Keratinocyte (primary cell): ENCODE measurements at regions not wholly inside any gene's neighbourhood (a gene's known extent, or its start where the extent isn't known, plus 50 kb on each side); places are given as distances from the start of the nearest gene placed in this dataset.

Source experiments
- DNase-seq: peaks from one replicate; pipeline ENCODE4 v3.0.0-alpha.2; 2011; ENCODE audit warnings: low read depth, missing footprints, low spot score
- FAIRE-seq: peaks from 2 replicates; lab custom pipeline; 2011; peaks lifted over from hg19 to GRCh38; lab: Jason Lieb, UNC
- H2AFZ ChIP-seq: 2 replicates; pipeline ENCODE4 v1.6.0; 2012; ENCODE audit warnings: low read length, control low read depth, inconsistent platforms; ENCODE audit not compliant: control insufficient read depth
- H3K27ac ChIP-seq: 2 replicates; pipeline ENCODE4 v1.5.1; 2011; ENCODE audit warnings: low read length; ENCODE audit not compliant: control insufficient read depth, insufficient read depth
- H3K27me3 ChIP-seq: 3 replicates; pipeline ENCODE4 v1.6.0; 2011; ENCODE audit warnings: low read length; ENCODE audit not compliant: control insufficient read depth, insufficient read depth; ENCODE audit errors: extremely low read depth
- H3K36me3 ChIP-seq, 2 experiments: 2 replicates in 1 of 2; 3 replicates in 1 of 2; pipeline ENCODE4 v1.5.1; 2011; ENCODE audit warnings: low read length in 2 of 2, mild to moderate bottlenecking in 1 of 2; ENCODE audit not compliant: control insufficient read depth in 2 of 2, insufficient read depth in 2 of 2; ENCODE audit errors: extremely low read depth in 1 of 2
- H3K4me1 ChIP-seq: 3 replicates; pipeline ENCODE4 v1.5.1; 2011; ENCODE audit warnings: low read length; ENCODE audit not compliant: control insufficient read depth, insufficient read depth; ENCODE audit errors: extremely low read depth
- H3K4me2 ChIP-seq: 3 replicates; pipeline ENCODE4 v1.6.0; 2011; ENCODE audit warnings: low read depth, low read length; ENCODE audit not compliant: control insufficient read depth, insufficient read depth; ENCODE audit errors: extremely low read depth
- H3K4me3 ChIP-seq, 3 experiments: fragments of 200-600 bp in 1 of 3; sonication (generic) in 1 of 3; 2 replicates in 2 of 3; 3 replicates in 1 of 3; pipeline ENCODE4 v1.5.1; 2011 to 2016; ENCODE audit warnings: low read length in 3 of 3, mild to moderate bottlenecking in 3 of 3, control low read depth in 2 of 3, inconsistent platforms in 1 of 3, low read depth in 1 of 3, mixed read lengths in 1 of 3, mixed run types in 1 of 3, moderate library complexity in 1 of 3; ENCODE audit not compliant: control insufficient read depth in 2 of 3, insufficient read depth in 2 of 3; ENCODE audit errors: extremely low read depth in 1 of 3
- H3K79me2 ChIP-seq: 2 replicates; pipeline ENCODE4 v1.6.0; 2012; ENCODE audit warnings: low read length; ENCODE audit not compliant: control insufficient read depth, insufficient read depth
- H3K9ac ChIP-seq: 3 replicates; pipeline ENCODE4 v1.6.0; 2011; ENCODE audit warnings: low read length; ENCODE audit not compliant: control insufficient read depth, insufficient read depth; ENCODE audit errors: extremely low read depth
- H3K9me1 ChIP-seq: 3 replicates; pipeline ENCODE4 v1.6.0; 2011; ENCODE audit warnings: low read length; ENCODE audit not compliant: control insufficient read depth, insufficient read depth; ENCODE audit errors: extremely low read depth
- H3K9me3 ChIP-seq: 2 replicates; pipeline ENCODE4 v1.5.1; 2012; ENCODE audit warnings: low read depth, low read length; ENCODE audit not compliant: control insufficient read depth
- H4K20me1 ChIP-seq: 3 replicates; pipeline ENCODE4 v1.6.0; 2011; ENCODE audit warnings: low read length; ENCODE audit not compliant: control insufficient read depth, insufficient read depth; ENCODE audit errors: extremely low read depth
- CTCF ChIP-seq, 3 experiments: IDR thresholded peaks in 1 of 3; conservative IDR thresholded peaks in 1 of 3; optimal IDR thresholded peaks in 1 of 3; 2 replicates in 2 of 3; 3 replicates in 1 of 3; pipeline versions ENCODE3 to v1.5.1; 2011; ENCODE audit warnings: low read length in 3 of 3, mild to moderate bottlenecking in 3 of 3, moderate library complexity in 2 of 3, control low read depth in 1 of 3, inconsistent platforms in 1 of 3; ENCODE audit not compliant: insufficient read depth in 2 of 3; ENCODE audit errors: extremely low read depth in 1 of 3
- EZH2 ChIP-seq: IDR thresholded peaks from one replicate; pipeline ENCODE4 v1.6.1; 2012; ENCODE audit warnings: inconsistent platforms, mild to moderate bottlenecking, low read length, moderate library complexity
- dilution Hi-C: fragments of 300-500 bp; cut with MboI; formaldehyde crosslinking; loops from one replicate; pipeline ENCODE4 v1.7.0; 2020; ENCODE audit warnings: low sequenced_read_pairs; ENCODE audit not compliant: extremely low pct_ligation_motif_present

GRCh38 chr7:67857698-67858097 lies 861.1 kb downstream of the TYW1 start:
- no peak overlapping the region for H3K4me3 ChIP-seq
- H4K20me1 ChIP-seq, result no peaks in the 10 kb centered on the region
- FAIRE-seq (no peak), DNase-seq (no peak)
- no peak overlapping the region for H3K27ac ChIP-seq
- TF ChIP-seq CTCF (optimal IDR thresholded peaks at IDR 0.05 in 1 of 3, IDR thresholded peaks at IDR 0.05 in 1 of 3, conservative IDR thresholded peaks at IDR 0.05 in 1 of 3; ENCODE audit: extremely low read depth in 1 of 3, insufficient read depth in 2 of 3, low read length in 3 of 3) (no peak), EZH2 (no peak)
- no peaks in the 10 kb centered on the region for H3K79me2 ChIP-seq
- no peak overlapping the region for H3K9ac ChIP-seq
- H2AFZ ChIP-seq, result no peak overlapping the region
- H3K36me3 ChIP-seq, result no peaks in the 10 kb centered on the region
- dilution Hi-C loops, result no loop called here
- H3K9me1 ChIP-seq, result no peaks in the 10 kb centered on the region
- no peaks in the 10 kb centered on the region for H3K4me1 ChIP-seq
- no peaks in the 10 kb centered on the region for H3K9me3 ChIP-seq
- no peaks in the 10 kb centered on the region for H3K27me3 ChIP-seq
- no peak overlapping the region for H3K4me2 ChIP-seq

GRCh38 chr7:67858931-67859330 lies 862.3 kb downstream of the TYW1 start:
- DNase-seq, result no peak
- H3K4me2 ChIP-seq, result no peak overlapping the region
- H3K27me3 ChIP-seq, result no peaks in the 10 kb centered on the region
- H3K9me3 ChIP-seq, result no peaks in the 10 kb centered on the region
- H3K79me2 ChIP-seq, result no peaks in the 10 kb centered on the region
- H3K27ac ChIP-seq, result no peak overlapping the region
- no peak for FAIRE-seq
- TF ChIP-seq EZH2 (no peak), CTCF (optimal IDR thresholded peaks at IDR 0.05 in 1 of 3, IDR thresholded peaks at IDR 0.05 in 1 of 3, conservative IDR thresholded peaks at IDR 0.05 in 1 of 3; ENCODE audit: extremely low read depth in 1 of 3, insufficient read depth in 2 of 3, low read length in 3 of 3) (no peak)
- dilution Hi-C loops, result no loop called here
- no peaks in the 10 kb centered on the region for H3K36me3 ChIP-seq
- no peaks in the 10 kb centered on the region for H3K9me1 ChIP-seq
- no peak overlapping the region for H2AFZ ChIP-seq
- no peak overlapping the region for H3K4me3 ChIP-seq
- H3K4me1 ChIP-seq, result no peaks in the 10 kb centered on the region
- H3K9ac ChIP-seq, result no peak overlapping the region
- H4K20me1 ChIP-seq, result no peaks in the 10 kb centered on the region
